Transverse colon (tissue), 4 donors: ENCODE measurements at regions not wholly inside any gene's neighbourhood (a gene's known extent, or its start where the extent isn't known, plus 50 kb on each side); places are given as distances from the start of the nearest gene placed in this dataset.

Source experiments
- CTCF ChIP-seq, 5 experiments: fragments of 200-600 bp in 3 of 5; fragments of 450-650 bp in 2 of 5; sonication (generic) in 3 of 5; IDR thresholded peaks; 1 replicate in 2 of 5; 2 replicates in 3 of 5; pipeline ENCODE4 v1.5.1; 2016 to 2017; ENCODE audit warnings: antibody characterized with exemption in 5 of 5, inconsistent platforms in 3 of 5, mild to moderate bottlenecking in 2 of 5, moderate library complexity in 1 of 5
- POLR2A ChIP-seq: fragments of 450-650 bp; IDR thresholded peaks from one replicate; pipeline ENCODE4 v1.6.1; 2016; ENCODE audit warnings: antibody characterized with exemption, mild to moderate bottlenecking, moderate library complexity
- POLR2AphosphoS5 ChIP-seq, 3 donors: sonication (generic); formaldehyde crosslinking; IDR thresholded peaks; one replicate each; pipeline ENCODE4 v1.6.1; 2016; ENCODE audit warnings: antibody characterized with exemption in 3 of 3

DNA sequence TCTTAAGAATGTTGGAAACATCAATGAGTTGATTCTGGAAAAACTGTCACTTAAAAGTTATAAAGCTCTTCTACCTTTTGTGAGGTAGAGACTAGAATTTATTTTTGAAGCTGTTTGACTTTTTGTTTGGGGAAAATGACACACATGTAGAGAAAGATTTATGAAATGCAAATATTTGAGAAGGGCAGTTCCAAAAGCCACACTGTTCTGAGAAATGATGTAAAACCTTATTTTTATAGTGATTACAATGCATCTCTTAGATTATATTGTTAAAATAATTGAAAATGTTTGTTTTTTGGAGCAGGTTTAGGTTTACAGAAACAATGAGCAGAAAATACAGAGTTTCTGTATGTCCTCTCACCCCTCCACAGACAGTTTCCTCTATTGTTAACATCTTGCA lies 116.1 kb upstream of the CMC1 start:
- no peak for TF ChIP-seq POLR2A
- no peak for TF ChIP-seq CTCF (IDR thresholded peaks at IDR 0.05)
- no peak for TF ChIP-seq POLR2AphosphoS5 (IDR thresholded peaks at IDR 0.05)
